OCI-LY1 (cell line): ENCODE measurements at regions not wholly inside any gene's neighbourhood (a gene's known extent, or its start where the extent isn't known, plus 50 kb on each side); places are given as distances from the start of the nearest gene placed in this dataset.

Experiments
- CTCF ChIP-seq: fragments of 200-600 bp; sonication (generic), shearing (Covaris generic); IDR thresholded peaks from 2 replicates; pipeline ENCODE4 v1.5.1; 2017; ENCODE audit warnings: mild to moderate bottlenecking, antibody characterized with exemption, low read length, moderate library complexity, mixed read lengths
- EZH2 ChIP-seq: fragments of 200-600 bp; sonication (generic), shearing (Covaris generic); IDR thresholded peaks from 2 replicates; pipeline ENCODE4 v1.8.0; 2017; ENCODE audit warnings: borderline replicate concordance, mixed run types, mild to moderate bottlenecking, antibody characterized with exemption, low read length, moderate library complexity, mixed read lengths

GRCh38 chr4:159723341-159724048 is 620.6 kb downstream of the RAPGEF2 start:
- TF ChIP-seq CTCF (no peak), EZH2 (no peak)
